Umbilical cord (tissue), 1 donor: ENCODE measurements at regions not wholly inside any gene's neighbourhood (a gene's known extent, or its start where the extent isn't known, plus 50 kb on each side); places are given as distances from the start of the nearest gene placed in this dataset.
"Not testable (repeated sequence)": the region's sequence is repeated elsewhere in the genome, so short reads cannot be mapped to it uniquely, and the experiment has no call there.

Experiments
- DNase-seq: peaks from one replicate; pipeline ENCODE4 v3.0.0-alpha.2; 2015; ENCODE audit warnings: low spot score

GRCh38 chr10:81428456-81429134 lies 446.4 kb upstream of the NRG3 start:
- DNase-seq = no peak

GRCh38 chr10:81439445-81439844 lies 435.5 kb upstream of the NRG3 start:
- no peak for DNase-seq

GRCh38 chr10:81441624-81442023 lies 433.4 kb upstream of the NRG3 start:
- not testable (repeated sequence) for DNase-seq

- DNase-seq = no peak
These were observed 430.6 kb upstream of the NRG3 start for GRCh38 chr10:81444242-81444929.

GRCh38 chr10:81450651-81451050 lies 424.3 kb upstream of the NRG3 start:
- no peak for DNase-seq

GRCh38 chr10:81472927-81473470 lies 402.0 kb upstream of the NRG3 start:
- DNase-seq = no peak

- DNase-seq = no peak
These were observed 401.2 kb upstream of the NRG3 start for GRCh38 chr10:81473755-81474154.

- no peak for DNase-seq
These were observed 395.7 kb upstream of the NRG3 start for GRCh38 chr10:81479316-81479715.

GRCh38 chr10:81496626-81497025 lies 378.4 kb upstream of the NRG3 start:
- DNase-seq = no peak

- DNase-seq = no peak
These were observed 376.9 kb upstream of the NRG3 start for GRCh38 chr10:81498011-81498551.

GRCh38 chr10:81502677-81503359 lies 372.2 kb upstream of the NRG3 start:
- no peak for DNase-seq

GRCh38 chr10:81505777-81506176 lies 369.2 kb upstream of the NRG3 start:
- not testable (repeated sequence) for DNase-seq

- no peak for DNase-seq
These were observed 360.2 kb upstream of the NRG3 start for GRCh38 chr10:81514811-81515210.

- DNase-seq = no peak
These were observed 354.3 kb upstream of the NRG3 start for GRCh38 chr10:81520688-81521087.

GRCh38 chr10:81524467-81524866 lies 350.5 kb upstream of the NRG3 start:
- DNase-seq = no peak

- no peak for DNase-seq
These were observed 342.6 kb upstream of the NRG3 start for GRCh38 chr10:81532403-81532802.

- no peak for DNase-seq
These were observed 340.0 kb upstream of the NRG3 start for GRCh38 chr10:81534991-81535390.

GRCh38 chr10:81541517-81541916 lies 333.5 kb upstream of the NRG3 start:
- no peak for DNase-seq

- DNase-seq = no peak
These were observed 328.8 kb upstream of the NRG3 start for GRCh38 chr10:81546243-81546642.

- no peak for DNase-seq
These were observed 326.8 kb upstream of the NRG3 start for GRCh38 chr10:81548160-81548559.

GRCh38 chr10:81564143-81564542 lies 310.9 kb upstream of the NRG3 start:
- no peak for DNase-seq

- no peak for DNase-seq
These were observed 305.5 kb upstream of the NRG3 start for GRCh38 chr10:81569488-81569887.
